ENCODE measurements at regions not wholly inside any gene's neighbourhood (a gene's known extent, or its start where the extent isn't known, plus 50 kb on each side); places are given as distances from the start of the nearest gene placed in this dataset.

GRCh38 chr4:74612837-74613236, 167.9 kb downstream of the AREG start:
- TF ChIP-seq EZH2phosphoT487 (IDR thresholded peaks at IDR 0.05; ENCODE audit: borderline replicate concordance, low read depth, low read length) = no peak
- no peak for TF ChIP-seq CTCF (conservative IDR thresholded peaks at IDR 0.05; ENCODE audit: low read length)

Measured in OCI-LY7 (cell line).